HFF-Myc (cell line): ENCODE measurements at regions not wholly inside any gene's neighbourhood (a gene's known extent, or its start where the extent isn't known, plus 50 kb on each side); places are given as distances from the start of the nearest gene placed in this dataset.

Source experiments
- DNase-seq: peaks from one replicate; pipeline ENCODE4 v3.0.0-alpha.2; 2011; ENCODE audit warnings: low read depth; ENCODE audit errors: extremely low read depth
- H3K4me3 ChIP-seq: replicated peaks from 2 replicates; pipeline ENCODE4 v1.5.1; 2011; ENCODE audit warnings: low read depth, mild to moderate bottlenecking, control low read depth, low read length
- TF ChIP-seq, protein P1 (sequence below): IDR thresholded peaks from 2 replicates; pipeline ENCODE4 v1.5.1; 2012; ENCODE audit warnings: mild to moderate bottlenecking, low read depth, low read length, control low read depth; ENCODE audit errors: missing control alignments

DNA sequence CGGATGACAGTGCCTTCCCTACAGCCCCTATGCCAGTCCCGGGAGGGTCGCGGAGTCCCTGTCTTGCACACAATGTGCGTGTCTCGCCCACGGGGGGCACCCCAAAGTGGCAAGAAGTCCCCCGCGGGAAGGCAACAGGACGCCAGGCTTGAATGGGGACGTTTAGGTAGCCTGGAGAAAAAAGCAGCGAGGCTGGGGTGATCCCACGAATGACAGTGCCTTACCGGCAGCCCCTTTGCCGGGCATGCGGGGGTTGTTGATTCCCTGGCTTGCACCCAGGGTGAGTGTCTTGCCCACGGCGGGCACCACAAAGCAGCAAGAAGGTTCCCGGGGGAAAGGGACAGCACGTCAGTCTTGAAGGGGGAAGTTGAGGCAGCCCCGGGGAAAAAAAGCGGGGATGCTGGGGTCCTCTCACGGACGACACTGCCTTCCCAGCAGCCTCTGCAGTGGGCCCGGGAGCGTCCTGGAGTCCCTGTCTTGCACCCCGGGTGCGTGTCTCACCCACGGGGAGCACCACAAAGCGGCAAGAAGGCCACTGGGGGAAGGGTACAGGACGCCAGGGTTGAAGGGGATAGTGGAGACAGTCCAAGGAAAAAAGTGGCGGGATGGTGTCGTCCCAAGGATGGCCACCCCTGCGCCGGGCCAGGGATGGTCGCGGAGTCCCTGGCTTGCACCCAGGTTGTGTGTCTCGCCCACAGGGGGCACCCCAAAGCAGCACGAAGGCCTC, 156.8 kb upstream of the ALG10B start:
- no peak overlapping the region for H3K4me3 ChIP-seq
- DNase-seq, result no peak
- TF ChIP-seq, protein P1, sequence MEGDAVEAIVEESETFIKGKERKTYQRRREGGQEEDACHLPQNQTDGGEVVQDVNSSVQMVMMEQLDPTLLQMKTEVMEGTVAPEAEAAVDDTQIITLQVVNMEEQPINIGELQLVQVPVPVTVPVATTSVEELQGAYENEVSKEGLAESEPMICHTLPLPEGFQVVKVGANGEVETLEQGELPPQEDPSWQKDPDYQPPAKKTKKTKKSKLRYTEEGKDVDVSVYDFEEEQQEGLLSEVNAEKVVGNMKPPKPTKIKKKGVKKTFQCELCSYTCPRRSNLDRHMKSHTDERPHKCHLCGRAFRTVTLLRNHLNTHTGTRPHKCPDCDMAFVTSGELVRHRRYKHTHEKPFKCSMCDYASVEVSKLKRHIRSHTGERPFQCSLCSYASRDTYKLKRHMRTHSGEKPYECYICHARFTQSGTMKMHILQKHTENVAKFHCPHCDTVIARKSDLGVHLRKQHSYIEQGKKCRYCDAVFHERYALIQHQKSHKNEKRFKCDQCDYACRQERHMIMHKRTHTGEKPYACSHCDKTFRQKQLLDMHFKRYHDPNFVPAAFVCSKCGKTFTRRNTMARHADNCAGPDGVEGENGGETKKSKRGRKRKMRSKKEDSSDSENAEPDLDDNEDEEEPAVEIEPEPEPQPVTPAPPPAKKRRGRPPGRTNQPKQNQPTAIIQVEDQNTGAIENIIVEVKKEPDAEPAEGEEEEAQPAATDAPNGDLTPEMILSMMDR, result no peak

DNA sequence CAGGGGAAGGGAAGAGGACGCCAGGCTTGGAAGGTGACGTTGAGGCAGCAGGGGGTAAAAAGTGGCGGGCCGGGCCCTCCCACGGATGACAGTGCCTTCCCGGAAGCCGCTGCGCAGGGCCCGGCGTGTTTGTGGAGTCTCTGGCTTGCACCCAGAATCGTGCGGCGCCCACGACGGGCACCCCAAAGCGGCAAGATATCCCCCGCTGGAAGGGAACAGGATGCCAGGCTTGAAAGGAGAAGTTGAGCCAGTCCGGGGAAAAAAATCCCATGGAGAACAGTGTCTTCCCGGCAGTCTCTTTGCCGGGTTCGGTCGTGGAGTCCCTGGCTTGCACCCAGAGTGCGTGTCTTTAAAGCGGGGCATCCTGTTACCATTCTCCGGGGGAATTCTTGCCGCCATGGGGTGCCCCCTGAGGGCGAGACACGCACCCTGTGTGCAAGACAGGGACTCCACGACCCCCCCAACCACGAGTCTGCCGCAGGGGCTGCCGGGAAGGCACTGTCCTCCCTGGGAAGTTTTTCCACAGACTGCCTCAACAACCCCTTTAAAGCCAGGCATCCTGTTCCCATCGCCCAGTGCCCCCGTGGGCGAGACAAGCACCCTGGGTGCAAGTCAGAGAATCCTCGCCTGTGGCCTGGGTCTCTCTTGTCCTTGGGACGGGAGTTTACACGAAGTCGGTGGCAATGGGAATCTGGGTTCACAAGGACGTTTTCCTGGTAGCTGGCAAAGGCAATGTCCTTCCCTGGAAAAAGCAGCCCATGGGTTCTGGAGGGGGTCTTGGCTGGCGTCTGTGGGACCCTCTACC, 156.1 kb upstream of the ALG10B start:
- no peak for DNase-seq
- H3K4me3 ChIP-seq, result no peak overlapping the region
- TF ChIP-seq, protein P1, result no peak

DNA sequence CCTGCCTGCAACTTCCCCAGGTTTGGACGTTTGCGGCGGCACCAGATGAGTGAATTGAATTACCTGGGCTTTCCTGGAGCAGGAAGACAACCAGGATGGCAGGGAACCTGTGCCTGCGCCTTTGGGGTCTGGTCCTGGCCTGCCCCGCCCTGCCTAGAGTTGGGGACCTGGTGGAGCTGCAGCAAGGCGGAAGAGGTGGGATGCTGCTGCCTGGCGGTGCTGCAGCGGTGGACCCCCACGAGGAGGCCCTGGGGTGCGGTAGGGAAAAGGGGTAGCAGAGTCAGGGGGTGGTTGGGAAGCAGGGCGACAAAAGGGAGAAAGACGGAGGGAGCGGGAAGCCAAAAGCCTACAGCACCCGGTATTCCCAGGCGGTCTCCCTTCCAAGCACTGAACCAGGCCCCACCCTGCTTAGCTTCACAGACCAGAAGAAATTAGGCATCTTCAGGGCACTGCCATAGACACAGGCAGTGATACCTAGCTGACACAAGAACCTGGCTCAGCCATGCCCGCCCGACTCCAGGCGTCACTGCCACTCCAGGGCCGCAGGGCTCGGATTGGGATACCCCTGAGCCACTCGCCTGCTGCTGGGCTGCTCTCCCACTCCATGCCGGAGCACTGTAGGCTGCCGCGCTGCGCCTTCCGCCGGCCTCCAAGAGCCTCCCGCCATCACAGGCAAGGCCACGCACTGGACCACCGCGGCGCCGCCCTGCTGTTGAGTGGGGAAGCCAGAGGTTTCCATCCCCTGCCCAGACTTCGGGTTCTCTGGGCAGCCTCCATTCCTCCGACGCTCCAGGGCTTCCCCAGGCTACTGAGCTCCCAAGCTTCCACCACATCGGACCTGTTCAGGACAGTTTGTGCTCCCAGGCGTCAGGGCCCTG, 155.2 kb upstream of the ALG10B start:
- H3K4me3 ChIP-seq, result no peak overlapping the region
- no peak for DNase-seq
- TF ChIP-seq, protein P1, result no peak

DNA sequence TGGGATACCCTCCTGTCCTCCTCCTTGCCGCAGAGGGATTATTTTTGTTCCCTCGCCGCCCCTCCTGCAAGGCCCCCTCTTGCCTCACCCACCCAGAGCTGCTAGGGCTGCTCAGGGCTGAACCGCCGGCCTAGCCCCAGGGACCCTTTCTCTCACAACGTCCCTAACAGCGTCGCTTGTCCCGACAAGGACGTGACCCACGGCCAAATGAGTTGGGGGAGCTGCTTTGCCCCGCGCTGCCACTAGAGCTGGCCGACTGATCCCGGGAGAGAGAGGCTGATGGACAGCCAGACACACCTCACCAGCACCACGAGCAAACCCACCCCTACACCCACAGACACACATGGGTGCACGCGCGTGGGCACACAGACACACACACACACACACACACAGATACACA, 154.6 kb upstream of the ALG10B start:
- no peak for DNase-seq
- H3K4me3 ChIP-seq, result no peak overlapping the region
- TF ChIP-seq, protein P1, result no peak

DNA sequence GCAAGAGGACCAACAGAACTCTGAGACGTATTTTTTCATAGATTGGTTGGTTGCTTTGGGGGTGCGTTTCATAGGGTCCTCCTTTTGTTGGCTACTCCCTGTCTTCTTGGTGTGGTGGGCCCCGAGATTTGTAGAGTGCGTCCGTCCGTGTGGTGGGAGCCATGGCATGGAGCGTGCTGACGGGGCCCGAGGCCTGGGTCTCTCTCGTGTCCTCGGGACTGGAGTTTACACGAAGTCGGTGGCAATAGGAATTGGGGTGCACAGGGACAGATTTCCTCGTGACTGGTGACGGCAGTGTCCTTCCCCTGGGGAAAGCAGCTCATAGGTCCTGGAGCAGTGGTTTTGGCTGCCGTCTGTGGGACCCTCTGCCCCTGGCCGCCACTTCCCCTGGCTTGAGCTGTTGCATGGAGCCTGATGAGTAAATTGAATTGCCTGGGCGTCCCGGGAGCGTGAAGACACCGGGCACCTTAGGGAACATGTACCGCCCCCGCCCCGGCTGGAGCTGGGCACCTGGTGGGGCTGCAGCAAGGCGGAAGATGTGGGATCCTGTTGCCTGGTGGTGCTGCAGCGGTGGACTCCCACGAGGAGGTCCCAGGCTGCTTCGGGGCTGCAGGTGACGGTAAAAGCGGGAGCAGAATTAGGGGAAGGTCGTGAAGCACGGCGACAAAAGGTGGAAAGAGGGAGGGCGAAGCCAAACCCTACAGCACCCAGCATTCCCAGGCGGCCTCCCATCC, 153.7 kb upstream of the ALG10B start:
- no peak for DNase-seq
- TF ChIP-seq, protein P1, result no peak
- H3K4me3 ChIP-seq, result no peak overlapping the region

DNA sequence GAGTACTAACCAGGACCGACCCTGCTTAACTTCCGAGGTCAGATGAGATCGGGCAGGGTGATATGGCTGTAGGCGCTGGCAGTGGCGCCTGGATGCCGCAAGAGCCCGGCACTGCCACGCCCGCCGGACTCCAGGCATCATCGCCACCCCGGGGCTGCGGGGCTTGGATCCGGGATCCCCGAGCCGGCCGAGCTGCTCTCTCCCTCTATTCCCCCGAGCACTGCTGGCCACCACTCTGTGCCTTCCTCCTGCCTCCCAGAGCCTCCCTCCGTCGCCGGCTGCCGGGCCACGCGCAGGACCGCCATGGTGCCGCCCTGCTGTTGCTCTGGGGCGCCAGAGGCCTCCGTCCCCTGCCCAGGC, 153.2 kb upstream of the ALG10B start:
- DNase-seq, result no peak
- H3K4me3 ChIP-seq, result no peak overlapping the region
- TF ChIP-seq, protein P1, result no peak
